ENCODE measurements at regions not wholly inside any gene's neighbourhood (a gene's known extent, or its start where the extent isn't known, plus 50 kb on each side); places are given as distances from the start of the nearest gene placed in this dataset.
A peak's percentile ranks its signal among the peaks of the same experiment; 100 is the strongest.
"Not testable (repeated sequence)": the region's sequence is repeated elsewhere in the genome, so short reads cannot be mapped to it uniquely, and the experiment has no call there.

GRCh38 chr3:137820366-137820765 is 56.3 kb downstream of the SOX14 start:
- no peak for DNase-seq

DNA sequence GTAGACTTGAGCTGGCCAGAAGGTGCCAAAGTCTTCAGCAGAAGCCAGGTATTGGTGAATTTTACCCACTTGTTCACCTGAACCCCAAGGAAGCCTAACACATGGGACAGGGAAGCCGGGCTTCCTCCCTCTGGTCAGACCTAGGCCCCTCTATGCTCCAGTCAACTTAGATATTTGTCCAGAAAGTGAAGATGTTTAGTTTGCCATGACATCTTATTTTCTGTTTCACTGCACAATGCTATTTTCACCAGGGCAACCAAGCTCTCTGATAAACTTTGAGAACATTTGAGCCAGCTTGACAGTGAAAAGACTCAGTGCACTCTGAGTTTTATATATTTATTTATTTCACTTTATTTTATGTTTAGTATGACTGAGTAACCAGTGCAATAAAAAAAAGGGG is 71.0 kb downstream of the SOX14 start:
- no peak for DNase-seq

DNA sequence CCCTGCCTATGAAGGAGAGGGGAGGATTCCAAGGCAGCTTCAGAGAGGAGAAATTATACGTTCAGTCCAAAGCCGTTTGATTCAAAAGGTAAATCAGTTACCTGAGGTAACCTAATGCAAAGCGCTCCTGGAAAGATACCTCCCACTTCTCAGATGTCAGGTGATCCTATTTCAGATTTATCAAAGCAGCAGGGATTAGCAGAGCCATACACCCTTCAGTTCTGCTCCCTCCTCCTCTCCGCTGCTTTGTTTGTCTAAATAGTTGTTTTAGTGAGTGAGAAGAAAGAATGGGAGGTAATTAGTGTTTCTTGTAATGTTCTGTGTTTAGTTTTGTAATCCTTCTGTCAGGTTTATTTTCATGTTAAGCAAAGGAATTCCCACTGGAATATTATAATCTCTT is 81.1 kb downstream of the SOX14 start:
- DNase-seq, result no peak

GRCh38 chr3:137845666-137846065 is 81.6 kb downstream of the SOX14 start:
- DNase-seq, result no peak

- no peak for DNase-seq
These were observed 88.3 kb downstream of the SOX14 start for GRCh38 chr3:137852391-137852830.

- DNase-seq, result no peak
These were observed 90.6 kb downstream of the SOX14 start for GRCh38 chr3:137854533-137855261.

- no peak for DNase-seq
These were observed 101.9 kb downstream of the SOX14 start for GRCh38 chr3:137866001-137866400.

DNA sequence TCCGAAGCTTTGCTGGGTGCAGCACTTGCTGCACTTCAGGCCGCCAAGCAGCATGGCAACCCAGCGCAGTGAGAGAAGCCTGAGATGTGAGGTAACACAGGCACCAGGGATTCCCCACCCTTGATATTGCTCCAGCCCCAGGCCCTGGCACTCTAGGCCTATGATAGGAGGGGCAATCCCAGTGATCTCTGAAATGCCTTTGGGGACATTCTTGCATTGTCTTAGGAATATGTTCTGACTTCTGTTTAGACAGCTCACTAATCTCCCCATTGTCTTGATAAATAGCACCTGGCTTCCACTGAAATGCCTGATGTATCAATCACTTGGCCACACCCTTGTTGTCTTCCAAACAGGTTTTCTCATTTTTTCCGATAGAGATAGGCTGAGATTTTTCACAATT is 102.8 kb downstream of the SOX14 start:
- no peak for DNase-seq

DNA sequence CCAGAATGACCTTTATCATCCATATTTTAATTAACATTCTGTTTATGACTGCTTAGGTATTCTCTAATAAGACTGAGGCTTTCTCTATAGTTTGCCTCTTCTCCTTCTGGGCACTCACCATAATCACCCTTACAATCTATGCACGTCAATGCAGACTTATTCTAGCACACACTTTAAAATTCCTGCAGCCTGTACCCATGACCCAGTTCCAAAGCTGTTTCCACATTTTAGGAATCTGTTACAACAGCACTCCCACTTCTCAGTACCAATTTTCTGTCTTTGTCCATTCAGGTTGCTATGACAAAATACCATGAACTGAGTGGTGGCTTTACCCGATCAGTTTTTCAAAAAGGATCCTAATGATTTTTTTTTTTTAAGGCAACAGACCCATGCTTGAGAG is 103.5 kb downstream of the SOX14 start:
- no peak for DNase-seq

DNA sequence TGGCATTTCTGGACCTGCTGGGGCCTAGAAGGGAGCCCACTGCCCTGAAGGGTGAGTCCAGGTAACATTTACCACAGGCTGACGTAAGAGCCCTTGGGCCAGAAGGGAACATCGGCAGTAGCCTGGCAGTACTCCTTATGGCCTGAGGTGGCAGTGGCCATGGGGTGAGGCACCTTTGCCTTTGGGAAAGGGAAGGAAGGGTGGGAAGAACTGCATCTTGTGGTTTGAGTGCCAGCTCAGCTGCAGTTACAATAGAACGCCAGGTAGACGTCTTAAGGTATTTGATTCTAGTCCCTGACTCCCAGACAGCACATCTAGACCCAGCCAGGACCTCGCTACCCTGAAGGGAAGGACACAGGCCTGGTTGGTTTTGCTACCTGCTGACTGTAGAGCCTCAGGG is 104.9 kb downstream of the SOX14 start:
- DNase-seq, result no peak

- DNase-seq, result not testable (repeated sequence)
These were observed 108.5 kb downstream of the SOX14 start for GRCh38 chr3:137872589-137872988.

DNA sequence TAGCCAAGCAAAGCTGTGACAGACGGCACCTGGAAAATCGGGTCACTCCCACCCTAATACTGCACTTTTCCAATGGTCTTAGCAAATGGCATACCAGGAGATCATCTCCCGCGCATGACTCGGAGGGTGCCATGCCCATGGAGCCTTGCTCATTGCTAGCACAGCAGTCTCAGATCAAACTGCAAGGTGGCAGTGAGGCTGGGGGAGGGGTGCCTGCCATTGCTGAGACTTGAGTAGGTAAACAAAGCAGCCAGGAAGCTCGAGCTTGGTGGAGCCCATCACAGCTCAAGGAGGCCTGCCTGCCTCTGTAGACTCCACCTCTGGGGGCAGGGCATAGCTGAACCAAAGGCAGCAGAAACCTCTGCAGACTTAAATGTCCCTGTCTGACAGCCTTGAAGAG is 113.1 kb upstream of the CLDN18 start:
- DNase-seq, result not testable (repeated sequence)

DNA sequence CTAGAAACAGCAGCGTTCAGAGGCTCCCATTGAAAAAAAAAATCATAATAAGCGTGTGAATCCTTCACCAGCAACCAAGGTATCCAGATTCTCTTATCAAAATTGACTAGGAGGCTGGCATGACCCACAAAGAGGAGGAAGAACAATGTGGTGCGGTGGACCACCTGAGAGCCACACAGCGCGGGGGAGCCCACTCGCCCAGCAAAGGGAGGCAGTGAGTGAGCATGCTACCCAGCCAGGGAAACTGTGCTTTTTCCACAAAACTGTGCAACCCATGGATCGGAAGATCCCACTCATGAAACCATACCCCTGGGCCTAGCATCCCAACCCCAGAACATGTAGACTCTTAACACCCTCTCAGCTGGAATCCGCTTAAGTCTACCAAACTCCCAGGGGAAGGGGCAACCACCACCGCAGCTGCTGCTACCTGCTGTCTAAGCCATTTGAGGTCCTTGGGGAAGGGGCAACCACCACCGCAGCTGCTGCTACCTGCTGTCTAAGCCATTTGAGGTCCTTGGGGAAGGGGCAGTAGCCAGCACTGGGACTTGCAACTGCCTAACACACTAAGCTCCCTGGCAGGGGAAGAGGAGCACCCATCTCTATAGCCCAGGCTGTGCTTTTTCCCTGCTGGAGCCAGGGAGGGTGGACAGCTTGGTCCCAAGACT is 102.8 kb upstream of the CLDN18 start:
- DNase-seq, result no peak

GRCh38 chr3:137924628-137925027 is 85.3 kb upstream of the CLDN18 start:
- DNase-seq, result no peak

DNA sequence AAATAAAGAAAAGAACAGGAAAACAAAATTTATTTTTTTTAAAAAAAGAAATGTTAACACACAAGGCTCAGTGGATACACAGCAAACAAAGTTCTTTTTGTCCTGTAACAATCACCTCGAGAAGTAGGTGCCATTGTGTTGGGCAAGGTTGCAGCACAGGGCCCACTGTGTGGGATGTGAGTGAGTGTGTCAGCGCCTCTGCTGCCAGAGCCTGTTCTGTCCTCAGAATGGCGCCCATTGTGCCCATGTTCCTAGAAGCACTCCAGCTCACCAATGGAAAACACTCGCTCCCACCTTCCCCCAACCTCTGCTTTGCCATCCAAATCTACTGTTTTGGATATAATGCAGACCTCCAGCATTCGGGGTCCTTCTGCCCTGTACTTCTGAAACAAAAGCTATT is 84.9 kb upstream of the CLDN18 start:
- DNase-seq, result no peak

DNA sequence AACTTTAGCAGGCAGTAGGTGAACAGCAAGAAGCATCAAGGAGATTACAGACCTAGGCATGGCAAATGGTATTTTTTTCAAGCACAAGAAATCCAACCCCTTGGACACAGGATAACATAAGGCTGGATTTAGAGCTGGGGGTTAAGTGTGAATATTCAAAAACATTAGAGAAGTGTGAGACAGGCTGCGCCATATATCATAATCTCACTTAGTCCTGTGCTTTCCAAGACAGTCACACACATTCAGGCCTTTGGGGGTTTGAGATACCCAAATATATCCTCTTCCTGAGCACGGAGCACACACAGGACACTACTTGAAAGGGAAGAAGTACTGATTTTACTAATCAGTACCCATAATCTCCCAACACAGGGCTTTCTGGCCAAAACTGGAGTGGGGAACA is 83.0 kb upstream of the CLDN18 start:
- DNase-seq, result no peak

DNA sequence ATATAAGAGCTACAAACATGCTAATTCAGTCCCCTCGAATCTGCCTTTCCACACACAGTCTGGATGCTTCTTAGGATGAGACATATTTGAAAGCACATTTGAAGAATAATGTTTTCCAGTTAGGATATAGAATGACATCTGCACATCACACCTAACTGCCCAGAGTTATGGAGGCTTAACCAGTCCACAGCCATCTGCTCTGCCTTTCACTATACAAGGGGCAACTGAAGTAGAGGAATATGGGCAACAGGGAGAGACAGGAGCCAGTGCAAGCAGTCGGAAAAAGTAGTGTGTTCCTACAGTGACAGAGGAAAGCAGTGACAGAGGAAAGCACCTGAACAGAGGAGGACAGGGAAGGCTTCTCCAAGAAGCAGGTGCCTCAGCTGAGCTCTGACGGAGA is 79.0 kb upstream of the CLDN18 start:
- DNase-seq, result no peak

GRCh38 chr3:137938876-137939275 is 71.1 kb upstream of the CLDN18 start:
- no peak for DNase-seq

- DNase-seq, result no peak
These were observed 65.4 kb upstream of the CLDN18 start for GRCh38 chr3:137944593-137944992.

DNA sequence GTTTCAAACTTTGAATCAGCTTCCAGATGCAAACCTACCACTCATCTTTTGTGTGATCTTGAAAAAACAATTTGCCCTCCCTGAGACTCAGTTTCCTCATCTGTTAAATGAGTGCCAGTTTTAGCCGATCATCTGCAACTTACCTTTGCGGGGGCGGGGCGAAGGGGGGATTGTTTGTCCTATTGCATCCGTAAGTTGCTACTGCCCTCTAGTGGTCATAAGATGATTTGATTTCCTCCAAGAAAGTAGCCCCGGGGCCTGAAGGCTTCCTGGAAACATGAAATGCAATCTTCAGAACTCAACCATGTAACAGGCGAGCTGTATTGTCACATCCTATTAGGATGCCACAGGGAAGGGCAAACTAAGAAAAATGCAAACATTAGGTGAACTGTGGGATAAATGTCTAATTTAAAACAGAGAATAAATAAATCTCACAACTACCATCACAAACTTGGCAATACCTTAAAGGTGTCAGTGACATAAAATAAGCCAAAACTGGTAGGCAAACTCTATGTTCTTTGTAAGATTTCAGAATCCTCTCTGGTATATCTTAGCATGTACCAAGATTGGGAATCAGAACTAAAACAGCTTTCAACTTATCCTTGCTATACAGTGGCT is 63.5 kb upstream of the CLDN18 start:
- DNase-seq, result peak in 1 of 2 donors; percentile 38

DNA sequence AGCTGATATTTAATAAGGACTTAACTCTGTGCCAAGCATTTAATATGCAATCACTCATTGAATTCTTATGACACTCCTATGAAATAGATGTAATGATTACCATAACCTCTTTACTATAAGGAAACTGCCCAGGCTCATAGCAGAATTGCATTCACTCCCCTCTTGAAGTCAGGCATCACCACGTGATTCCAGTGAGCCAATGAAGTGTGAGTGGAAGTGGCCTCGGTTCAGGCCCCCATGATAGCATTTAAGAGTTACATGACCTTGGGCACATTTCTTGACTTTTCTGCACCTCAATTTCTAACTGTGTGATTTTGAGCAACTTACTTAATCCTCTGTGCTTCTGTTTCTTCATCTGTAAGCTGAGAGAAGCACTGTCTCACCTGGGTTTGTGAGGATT is 62.8 kb upstream of the CLDN18 start:
- no peak for DNase-seq

DNA sequence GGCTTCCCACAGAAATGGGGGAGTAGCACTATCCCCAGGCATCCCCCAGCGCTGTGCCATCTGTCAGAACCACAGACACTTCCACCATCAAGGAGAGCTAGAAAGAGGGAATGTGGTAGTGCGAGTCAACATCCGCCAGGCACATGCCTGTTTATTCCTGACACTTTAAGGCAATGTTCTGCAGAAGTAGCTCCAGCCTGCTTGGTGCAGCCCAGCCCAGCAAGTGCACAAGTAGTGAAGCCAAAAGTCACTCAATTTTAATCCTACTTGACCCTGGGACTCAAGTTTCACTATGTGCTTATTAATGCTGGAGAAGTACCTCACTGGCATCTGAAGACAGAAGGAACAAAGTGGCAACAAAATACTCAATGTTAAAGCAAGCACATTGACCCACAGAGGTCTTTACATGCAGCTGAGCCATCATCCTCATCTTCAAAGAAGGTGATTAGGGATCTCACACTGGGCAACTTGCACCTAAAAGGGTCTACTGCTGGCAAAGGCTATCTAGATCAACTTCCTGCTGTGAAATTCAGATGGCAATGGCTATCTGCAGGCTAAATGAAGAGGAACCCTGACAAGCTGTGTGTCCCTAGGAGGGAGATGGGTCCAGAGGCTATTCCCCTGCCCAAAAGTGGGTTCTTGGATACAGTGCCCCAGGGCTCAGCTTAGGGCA is 61.4 kb upstream of the CLDN18 start:
- no peak for DNase-seq

DNA sequence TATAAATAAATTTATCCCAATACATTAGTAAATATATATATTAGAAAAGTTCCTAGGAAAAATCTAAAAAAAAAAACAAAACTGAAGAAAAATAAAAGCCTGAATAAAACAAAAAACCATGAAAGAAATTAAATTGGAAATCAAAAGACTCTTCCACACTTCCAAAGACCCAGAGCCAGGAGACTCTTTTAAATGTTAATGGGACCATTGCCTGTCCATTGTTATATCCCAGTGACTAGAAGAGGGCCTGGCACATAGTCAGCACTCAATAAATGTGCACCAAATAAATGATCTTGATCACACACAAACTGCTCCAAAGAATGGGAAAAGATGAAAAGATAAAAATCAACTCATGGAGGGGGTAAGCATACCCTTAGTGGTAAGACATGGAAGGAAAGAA is 51.3 kb upstream of the CLDN18 start:
- DNase-seq, result no peak
